HCT116 (cell line): ENCODE measurements at regions not wholly inside any gene's neighbourhood (a gene's known extent, or its start where the extent isn't known, plus 50 kb on each side); places are given as distances from the start of the nearest gene placed in this dataset.
"Not testable (repeated sequence)": the region's sequence is repeated elsewhere in the genome, so short reads cannot be mapped to it uniquely, and the experiment has no call there.

Source experiments
- ATAC-seq: fragments of 200-7000 bp; cut with Tn5 transposase; 2 replicates; pipeline ENCODE4 v1.9.1; 2020; ENCODE audit warnings: mild to moderate bottlenecking, moderate library complexity
- BruUV-seq: library from RNA; stranded (reverse); fragments of 400-500 nt; replicated peaks from 2 replicates; lab custom pipeline; 2021; lab: Mats Ljungman, UMichigan
- CTCF ChIA-PET: fragments of 300-600 bp; sonication (Branson Sonifier 250); formaldehyde crosslinking; loops from one replicate; lab custom pipeline; 2021; ENCODE audit warnings: antibody characterized with exemption; lab: Charles Lee
- POLR2A ChIA-PET: fragments of 300-600, 350-600 bp; sonication (Branson Sonifier 250); formaldehyde crosslinking; loops from one replicate; lab custom pipeline; 2021; ENCODE audit warnings: antibody characterized with exemption; lab: Charles Lee
- RAD21 ChIA-PET, 2 experiments: fragments of 300-600 bp; sonication (Branson Sonifier 250); formaldehyde crosslinking; loops; one replicate each; lab custom pipeline; 2023; ENCODE audit warnings: low total read pairs in 2 of 2; ENCODE audit not compliant: uncharacterized antibody in 2 of 2, unreplicated experiment in 2 of 2, low non-redundant PET in 1 of 2; lab: Charles Lee
- DNase-seq: peaks from one replicate; pipeline ENCODE4 v3.0.0-alpha.2; 2010; ENCODE audit warnings: low read depth, low spot score
- H2AFZ ChIP-seq: fragments of 200-600 bp; shearing (Covaris generic), sonication (generic); 2 replicates; pipeline ENCODE4 v1.6.1; 2017; ENCODE audit warnings: low read depth, mixed run types, mixed read lengths, antibody characterized with exemption, low read length; ENCODE audit not compliant: poor library complexity, severe bottlenecking
- H3K27ac ChIP-seq: 2 replicates; pipeline ENCODE4 v1.5.1; 2012; ENCODE audit warnings: low read depth, low read length
- H3K27me3 ChIP-seq: fragments of 200-600 bp; sonication (generic); 2 replicates; pipeline ENCODE4 v1.6.1; 2016; ENCODE audit warnings: mixed run types, low read length, mixed read lengths; ENCODE audit not compliant: insufficient read depth
- H3K36me3 ChIP-seq, 2 experiments: fragments of 200-500 bp in 1 of 2; fragments of 200-600 bp in 1 of 2; sonication (Bioruptor generic) in 1 of 2; sonication (generic) in 1 of 2; 2 replicates each; pipeline versions ENCODE4 v1.5.1 to v1.6.1; 2014 to 2016; ENCODE audit warnings: low read length in 2 of 2, inconsistent platforms in 1 of 2, mixed read lengths in 1 of 2, mixed run types in 1 of 2; ENCODE audit not compliant: insufficient read depth in 2 of 2, control insufficient read depth in 1 of 2
- H3K4me1 ChIP-seq, 2 experiments: fragments of 200-600 bp in 1 of 2; sonication (generic) in 1 of 2; 2 replicates each; pipeline versions ENCODE4 v1.5.1 to v1.6.1; 2012 to 2017; ENCODE audit warnings: low read length in 2 of 2, inconsistent platforms in 1 of 2, mild to moderate bottlenecking in 1 of 2, mixed read lengths in 1 of 2, mixed run types in 1 of 2, moderate library complexity in 1 of 2; ENCODE audit not compliant: insufficient read depth in 2 of 2, control insufficient read depth in 1 of 2
- H3K4me2 ChIP-seq: fragments of 200-600 bp; sonication (generic); 2 replicates; pipeline ENCODE4 v1.6.1; 2017; ENCODE audit warnings: mixed run types, low read length, mixed read lengths
- H3K4me3 ChIP-seq, 2 experiments: fragments of 200-600 bp in 1 of 2; sonication (generic) in 1 of 2; replicated peaks in 1 of 2; 2 replicates each; pipeline ENCODE4 v1.5.1; 2011 to 2016; ENCODE audit warnings: low read length in 2 of 2, control low read depth in 1 of 2, low read depth in 1 of 2, mild to moderate bottlenecking in 1 of 2, mixed read lengths in 1 of 2, mixed run types in 1 of 2
- H3K79me2 ChIP-seq: fragments of 200-600 bp; sonication (generic); 2 replicates; pipeline ENCODE4 v1.6.1; 2017; ENCODE audit warnings: mild to moderate bottlenecking, mixed run types, low read length, moderate library complexity, mixed read lengths; ENCODE audit not compliant: insufficient read depth
- H3K9ac ChIP-seq: fragments of 200-600 bp; sonication (generic); 2 replicates; pipeline ENCODE4 v1.6.1; 2016; ENCODE audit warnings: low read length, mixed read lengths
- H3K9me2 ChIP-seq: fragments of 200-600 bp; sonication (generic), shearing (Covaris generic); 2 replicates; pipeline ENCODE4 v1.6.1; 2017; ENCODE audit warnings: mixed run types, mild to moderate bottlenecking, moderate library complexity; ENCODE audit not compliant: insufficient read depth
- H3K9me3 ChIP-seq, 2 experiments: fragments of 200-500 bp in 1 of 2; fragments of 200-600 bp in 1 of 2; sonication (Bioruptor generic) in 1 of 2; sonication (generic) in 1 of 2; 2 replicates each; pipeline ENCODE4 v1.6.1; 2014 to 2017; ENCODE audit warnings: low read length in 2 of 2, mixed read lengths in 2 of 2, inconsistent platforms in 1 of 2, low read depth in 1 of 2, mild to moderate bottlenecking in 1 of 2, mixed run types in 1 of 2, moderate library complexity in 1 of 2; ENCODE audit not compliant: control insufficient read depth in 1 of 2, insufficient read depth in 1 of 2
- H4K20me1 ChIP-seq: fragments of 200-600 bp; sonication (generic), shearing (Covaris generic); 2 replicates; pipeline ENCODE4 v1.6.1; 2017; ENCODE audit warnings: mixed run types, mild to moderate bottlenecking, moderate library complexity; ENCODE audit not compliant: insufficient read depth
- ATF3 ChIP-seq: IDR thresholded peaks from 2 replicates; pipeline ENCODE4 v1.6.1; 2012
- CBX3 ChIP-seq: IDR thresholded peaks from 2 replicates; pipeline ENCODE4 v1.6.1; 2012; ENCODE audit warnings: low read depth
- CEBPB ChIP-seq: IDR thresholded peaks from 2 replicates; pipeline ENCODE4 v1.6.1; 2012; ENCODE audit warnings: low read depth
- ELF1 ChIP-seq: IDR thresholded peaks from 2 replicates; pipeline ENCODE4 v1.6.1; 2012; ENCODE audit warnings: low read depth, borderline replicate concordance
- EZH2phosphoT487 ChIP-seq: fragments of 200-600 bp; IDR thresholded peaks from 2 replicates; pipeline ENCODE4 v1.6.1; 2018; ENCODE audit warnings: antibody characterized with exemption, borderline replicate concordance
- FOSL1 ChIP-seq: IDR thresholded peaks from 2 replicates; pipeline ENCODE4 v1.6.1; 2012; ENCODE audit warnings: low read depth
- MAX ChIP-seq: IDR thresholded peaks from 2 replicates; pipeline ENCODE4 v1.6.1; 2012
- POLR2A ChIP-seq: IDR thresholded peaks from 2 replicates; pipeline ENCODE4 v1.7.0; 2011; ENCODE audit warnings: borderline replicate concordance; ENCODE audit not compliant: insufficient read depth, insufficient read length; ENCODE audit errors: extremely low read depth
- POLR2AphosphoS5 ChIP-seq: IDR thresholded peaks from 2 replicates; pipeline ENCODE4 v1.6.1; 2011; ENCODE audit warnings: mild to moderate bottlenecking, low read depth, low read length, moderate library complexity
- SP1 ChIP-seq: IDR thresholded peaks from 2 replicates; pipeline ENCODE4 v1.6.1; 2012; ENCODE audit warnings: low read depth
- TCF7L2 ChIP-seq: IDR thresholded peaks from 2 replicates; pipeline ENCODE4 v1.7.0; 2011; ENCODE audit warnings: borderline replicate concordance, inconsistent platforms; ENCODE audit not compliant: insufficient read depth, insufficient read length; ENCODE audit errors: extremely low read depth
- ZNF274 ChIP-seq: fragments of 200-500 bp; sonication (Bioruptor generic); IDR thresholded peaks from 2 replicates; pipeline ENCODE4 v1.6.1; 2014; ENCODE audit warnings: mild to moderate bottlenecking, low read depth, low read length, inconsistent platforms
- intact Hi-C: fragments of 100-400 bp; cut with micrococcal nuclease; formaldehyde crosslinking; loops from 2 replicates; pipeline ENCODE4 v1.10.0; 2022

- H3K9ac ChIP-seq = no peak overlapping the region
- ChIA-PET CTCF (no interaction called here), RAD21 (no interaction called here), POLR2A (no interaction called here)
- no peak overlapping the region for H3K4me3 ChIP-seq
- H4K20me1 ChIP-seq = no peaks in the 10 kb centered on the region
- no peak overlapping the region for H3K4me2 ChIP-seq
- no peaks in the 10 kb centered on the region for H3K9me3 ChIP-seq
- TF ChIP-seq MAX (no peak), FOSL1 (no peak), POLR2A (no peak), ATF3 (no peak), TCF7L2 (no peak), CBX3 (no peak), EZH2phosphoT487 (no peak), SP1 (no peak), POLR2AphosphoS5 (no peak), ELF1 (no peak), CEBPB (no peak)
- no peaks in the 10 kb centered on the region for H3K4me1 ChIP-seq
- no TSS peak for BruUV-seq
- no peaks in the 10 kb centered on the region for H3K27me3 ChIP-seq
- H3K27ac ChIP-seq = no peak overlapping the region
- H2AFZ ChIP-seq = no peak overlapping the region
- H3K9me2 ChIP-seq = no peaks in the 10 kb centered on the region
- intact Hi-C loops = no loop called here
- DNase-seq (no peak), ATAC-seq (no peak)
- H3K79me2 ChIP-seq = no peaks in the 10 kb centered on the region
- H3K36me3 ChIP-seq = no peaks in the 10 kb centered on the region
These were observed 60.3 kb upstream of the DNAJC10 start for GRCh38 chr2:182655750-182656149.

- no TSS peak for BruUV-seq
These were observed 51.8 kb upstream of the DNAJC10 start for GRCh38 chr2:182664212-182664611.

GRCh38 chr2:182665500-182665899, 50.6 kb upstream of the DNAJC10 start:
- CTCF ChIA-PET, H3K27ac ChIP-seq, H3K9ac ChIP-seq, H3K4me1 ChIP-seq, H3K9me3 ChIP-seq, H3K36me3 ChIP-seq, H3K4me3 ChIP-seq, H3K9me2 ChIP-seq, ATAC-seq, H3K4me2 ChIP-seq, H2AFZ ChIP-seq, RAD21 ChIA-PET, H3K27me3 ChIP-seq, BruUV-seq, H3K79me2 ChIP-seq, H4K20me1 ChIP-seq, POLR2A ChIA-PET, DNase-seq: not testable (repeated sequence)
- intact Hi-C loops = loop anchor here (5.0 to 10.0 kb wide), 2 partner anchors 319 to 432 kb away; no protein-coding TSS in a partner anchor

More at GRCh38 chr2:182664212-182664611, 51.8 kb upstream of the DNAJC10 start:
- ChIA-PET RAD21 (no interaction called here), POLR2A (no interaction called here), CTCF (no interaction called here)
- no peaks in the 10 kb centered on the region for H3K9me2 ChIP-seq
- intact Hi-C loops = loop anchor here (10.0 kb wide), 1 partner anchor 321 kb away; no protein-coding TSS in a partner anchor
- no peak overlapping the region for H3K4me2 ChIP-seq
- H3K27me3 ChIP-seq = no peaks in the 10 kb centered on the region
- DNase-seq = no peak
- no peak overlapping the region for H3K4me3 ChIP-seq
- H2AFZ ChIP-seq = no peak overlapping the region
- no peak overlapping the region for H3K9ac ChIP-seq
- no peaks in the 10 kb centered on the region for H4K20me1 ChIP-seq
- H3K4me1 ChIP-seq = no peaks in the 10 kb centered on the region
- no peaks in the 10 kb centered on the region for H3K9me3 ChIP-seq
- no peaks in the 10 kb centered on the region for H3K36me3 ChIP-seq
- TF ChIP-seq ZNF274 = no peak
- TF ChIP-seq, all 23 proteins: peak for 0
- Histone ChIP-seq H3K27ac (no peak overlapping the region), H3K79me2 (no peaks in the 10 kb centered on the region)
- no peak for ATAC-seq
